H1 (cell line): ENCODE measurements at regions not wholly inside any gene's neighbourhood (a gene's known extent, or its start where the extent isn't known, plus 50 kb on each side); places are given as distances from the start of the nearest gene placed in this dataset.

Experiments used
- CTCF ChIA-PET: fragments of 300-600 bp; sonication (Branson Sonifier 250); formaldehyde crosslinking; loops from one replicate; lab custom pipeline; 2021; ENCODE audit not compliant: partially characterized antibody; lab: Charles Lee
- POLR2A ChIA-PET: fragments of 300-600 bp; sonication (Branson Sonifier 250); formaldehyde crosslinking; loops from one replicate; lab custom pipeline; 2021; ENCODE audit warnings: inconsistent platforms; ENCODE audit not compliant: partially characterized antibody; lab: Charles Lee
- DNase-seq, 2 experiments: peaks; one replicate each; pipeline versions ENCODE4 v3.0.0 to v3.0.0-alpha.2; 2010 to 2022; ENCODE audit warnings: low spot score in 2 of 2, low read depth in 1 of 2, mixed read lengths in 1 of 2
- FAIRE-seq: peaks from 2 replicates; lab custom pipeline; 2011; peaks lifted over from hg19 to GRCh38; lab: Jason Lieb, UNC
- H2AFZ ChIP-seq: 2 replicates; pipeline ENCODE4 v1.8.1; 2012; ENCODE audit warnings: low read length, inconsistent platforms
- H2AK5ac ChIP-seq: 2 replicates; pipeline ENCODE4 v1.6.1; 2013; ENCODE audit warnings: low read depth, low read length
- H2BK120ac ChIP-seq: replicated peaks from 2 replicates; pipeline ENCODE3; 2013; ENCODE audit warnings: low read depth, low read length, inconsistent platforms
- H2BK12ac ChIP-seq: 2 replicates; pipeline ENCODE4 v1.6.1; 2013; ENCODE audit warnings: low read depth, low read length
- H2BK15ac ChIP-seq: 2 replicates; pipeline ENCODE4 v1.6.1; 2013; ENCODE audit warnings: low read length
- H2BK20ac ChIP-seq: 2 replicates; pipeline ENCODE4 v1.6.1; 2013; ENCODE audit warnings: low read length
- H2BK5ac ChIP-seq: 2 replicates; pipeline ENCODE4 v1.6.1; 2013; ENCODE audit warnings: low read depth, low read length
- H3K14ac ChIP-seq: 2 replicates; pipeline ENCODE4 v1.6.1; 2013; ENCODE audit warnings: inconsistent platforms; ENCODE audit not compliant: insufficient read length
- H3K18ac ChIP-seq: 2 replicates; pipeline ENCODE4 v1.6.1; 2013; ENCODE audit warnings: low read length; ENCODE audit errors: extremely low read depth
- H3K23ac ChIP-seq: 2 replicates; pipeline ENCODE4 v1.6.1; 2013; ENCODE audit warnings: inconsistent platforms; ENCODE audit not compliant: insufficient read length
- H3K23me2 ChIP-seq: 2 replicates; pipeline ENCODE4 v1.6.1; 2013; ENCODE audit warnings: low read depth, low read length
- H3K27ac ChIP-seq: 2 replicates; pipeline ENCODE4 v1.6.1; 2011; ENCODE audit warnings: low read depth, low read length, inconsistent platforms
- H3K27me3 ChIP-seq, 4 experiments: replicated peaks in 1 of 4; 1 replicate in 1 of 4; 2 replicates in 3 of 4; pipeline versions ENCODE4 v1.6.1 to v1.8.1; 2011 to 2013; ENCODE audit warnings: low read length in 3 of 4, mild to moderate bottlenecking in 3 of 4, inconsistent platforms in 2 of 4, mixed read lengths in 2 of 4, moderate library complexity in 1 of 4; ENCODE audit not compliant: control insufficient read depth in 3 of 4, insufficient read depth in 3 of 4; ENCODE audit errors: extremely low read depth in 1 of 4
- H3K36me3 ChIP-seq, 4 experiments: 2 replicates each; pipeline versions ENCODE4 v1.6.1 to v1.8.1; 2011 to 2013; ENCODE audit warnings: mild to moderate bottlenecking in 4 of 4, low read length in 3 of 4, moderate library complexity in 2 of 4, control low read depth in 1 of 4, inconsistent platforms in 1 of 4; ENCODE audit not compliant: insufficient read depth in 4 of 4, control insufficient read depth in 2 of 4
- H3K4ac ChIP-seq: replicated peaks from 2 replicates; pipeline ENCODE3; 2013; ENCODE audit warnings: low read length, low read depth, mixed read lengths, inconsistent platforms; ENCODE audit not compliant: insufficient read length
- H3K4me1 ChIP-seq, 4 experiments: replicated peaks in 1 of 4; 1 replicate in 1 of 4; 2 replicates in 3 of 4; pipeline versions ENCODE4 v1.6.1 to v1.8.1; 2011 to 2013; ENCODE audit warnings: low read length in 3 of 4, inconsistent platforms in 2 of 4, mixed read lengths in 1 of 4; ENCODE audit not compliant: insufficient read depth in 4 of 4, control insufficient read depth in 3 of 4
- H3K4me2 ChIP-seq, 2 experiments: 2 replicates each; pipeline versions ENCODE4 v1.6.1 to v1.8.1; 2011 to 2013; ENCODE audit warnings: low read depth in 2 of 2, low read length in 2 of 2, control low read depth in 1 of 2, inconsistent platforms in 1 of 2, mild to moderate bottlenecking in 1 of 2; ENCODE audit not compliant: insufficient read depth in 1 of 2
- H3K4me3 ChIP-seq, 4 experiments: fragments of 200-600, 300-600 bp in 1 of 4; sonication (generic), shearing (Covaris generic), sonication (Bioruptor Twin) in 1 of 4; 2 replicates each; pipeline versions ENCODE4 v1.5.1 to v1.8.1; 2011 to 2016; ENCODE audit warnings: low read length in 4 of 4, low read depth in 3 of 4, control low read depth in 2 of 4, inconsistent platforms in 2 of 4, mild to moderate bottlenecking in 2 of 4, mixed read lengths in 1 of 4, moderate library complexity in 1 of 4; ENCODE audit not compliant: insufficient read depth in 2 of 4; ENCODE audit errors: extremely low read depth in 1 of 4
- H3K56ac ChIP-seq: replicated peaks from 2 replicates; pipeline ENCODE3; 2013; ENCODE audit warnings: low read depth, mild to moderate bottlenecking, mixed read lengths, low read length, inconsistent platforms; ENCODE audit not compliant: insufficient read length
- H3K79me1 ChIP-seq: 2 replicates; pipeline ENCODE4 v1.6.1; 2013; ENCODE audit warnings: low read depth, low read length, control low read depth
- H3K79me2 ChIP-seq, 2 experiments: 2 replicates each; pipeline versions ENCODE4 v1.6.1 to v1.8.1; 2012 to 2013; ENCODE audit warnings: low read length in 2 of 2, mild to moderate bottlenecking in 2 of 2, inconsistent platforms in 1 of 2; ENCODE audit not compliant: insufficient read depth in 2 of 2, control insufficient read depth in 1 of 2
- H3K9ac ChIP-seq, 4 experiments: replicated peaks in 1 of 4; 1 replicate in 1 of 4; 2 replicates in 3 of 4; pipeline versions ENCODE4 v1.6.1 to v1.8.1; 2011 to 2013; ENCODE audit warnings: low read depth in 3 of 4, low read length in 3 of 4, control low read depth in 2 of 4, mild to moderate bottlenecking in 2 of 4, moderate library complexity in 2 of 4, inconsistent platforms in 1 of 4; ENCODE audit errors: extremely low read depth in 1 of 4
- H3K9me3 ChIP-seq, 2 experiments: 2 replicates each; pipeline versions ENCODE4 v1.6.1 to v1.8.1; 2012 to 2013; ENCODE audit warnings: mild to moderate bottlenecking in 2 of 2, moderate library complexity in 2 of 2, control low read depth in 1 of 2, inconsistent platforms in 1 of 2, low read depth in 1 of 2, low read length in 1 of 2, mixed read lengths in 1 of 2; ENCODE audit not compliant: insufficient read depth in 2 of 2
- H4K20me1 ChIP-seq, 2 experiments: replicated peaks in 1 of 2; 2 replicates each; pipeline versions ENCODE3 to v1.8.1; 2011 to 2013; ENCODE audit warnings: inconsistent platforms in 2 of 2, low read length in 2 of 2, mild to moderate bottlenecking in 1 of 2; ENCODE audit not compliant: insufficient read depth in 2 of 2, control insufficient read depth in 1 of 2
- H4K5ac ChIP-seq: 2 replicates; pipeline ENCODE4 v1.6.1; 2013; ENCODE audit warnings: low read length, low read depth, mixed read lengths, inconsistent platforms; ENCODE audit not compliant: insufficient read length
- H4K8ac ChIP-seq: 2 replicates; pipeline ENCODE4 v1.8.0; 2013; ENCODE audit warnings: mild to moderate bottlenecking, moderate library complexity, low read length, inconsistent platforms; ENCODE audit not compliant: insufficient read depth; ENCODE audit errors: extremely low read depth
- H4K91ac ChIP-seq: replicated peaks from 2 replicates; pipeline ENCODE3; 2013; ENCODE audit warnings: low read length, mixed read lengths, inconsistent platforms; ENCODE audit not compliant: insufficient read length
- CBX5 ChIP-seq: fragments of 300-800, 300-1000 bp; sonication (generic); IDR thresholded peaks from 2 replicates; pipeline ENCODE4 v1.7.1; 2016; ENCODE audit warnings: antibody characterized with exemption, low read length, low read depth
- HDAC2 ChIP-seq, 2 experiments: fragments of 300-600 bp in 1 of 2; sonication (generic) in 1 of 2; IDR thresholded peaks; 2 replicates each; pipeline ENCODE4 v1.6.1; 2011 to 2012; ENCODE audit warnings: low read depth in 2 of 2, low read length in 2 of 2, mild to moderate bottlenecking in 2 of 2, moderate library complexity in 2 of 2, borderline replicate concordance in 1 of 2, inconsistent platforms in 1 of 2
- JUN ChIP-seq: IDR thresholded peaks from 2 replicates; pipeline ENCODE4 v1.6.1; 2011; ENCODE audit warnings: low read depth, mild to moderate bottlenecking, improper control_type of control experiment, low read length
- KDM5A ChIP-seq: fragments of 200-600 bp; IDR thresholded peaks from 2 replicates; pipeline ENCODE4 v1.7.1; 2012; ENCODE audit warnings: mild to moderate bottlenecking, low read length, inconsistent platforms, mixed read lengths
- RXRA ChIP-seq: IDR thresholded peaks from 2 replicates; pipeline ENCODE4 v1.6.1; 2011; ENCODE audit warnings: low read depth, mild to moderate bottlenecking, low read length, moderate library complexity; ENCODE audit not compliant: insufficient read depth
- SUZ12 ChIP-seq: fragments of 200-600 bp; sonication (generic); IDR thresholded peaks from 2 replicates; pipeline ENCODE4 v1.6.1; 2012; ENCODE audit warnings: mild to moderate bottlenecking, inconsistent platforms, low read length, moderate library complexity, mixed read lengths
- TEAD4 ChIP-seq: IDR thresholded peaks from 2 replicates; pipeline ENCODE4 v1.6.1; 2012; ENCODE audit warnings: low read depth, low read length, inconsistent platforms, mixed read lengths
- WGBS, 2 experiments: shearing (Covaris generic) in 1 of 2; methylation state at CpG; one replicate each; pipeline versions ENCODE4 v1.1.6 to v1.1.7; 2013 to 2015; ENCODE audit warnings: low lambda C conversion rate in 2 of 2, mixed read lengths in 2 of 2, inconsistent platforms in 1 of 2, low coverage in 1 of 2, missing lambda C conversion rate in 1 of 2; ENCODE audit not compliant: insufficient replicate concordance in 2 of 2, insufficient coverage in 1 of 2, insufficient read length in 1 of 2; ENCODE audit errors: extremely low coverage in 1 of 2, missing lambda C conversion rate in 1 of 2; 5-methylcytosine and 5-hydroxymethylcytosine counted together

DNA sequence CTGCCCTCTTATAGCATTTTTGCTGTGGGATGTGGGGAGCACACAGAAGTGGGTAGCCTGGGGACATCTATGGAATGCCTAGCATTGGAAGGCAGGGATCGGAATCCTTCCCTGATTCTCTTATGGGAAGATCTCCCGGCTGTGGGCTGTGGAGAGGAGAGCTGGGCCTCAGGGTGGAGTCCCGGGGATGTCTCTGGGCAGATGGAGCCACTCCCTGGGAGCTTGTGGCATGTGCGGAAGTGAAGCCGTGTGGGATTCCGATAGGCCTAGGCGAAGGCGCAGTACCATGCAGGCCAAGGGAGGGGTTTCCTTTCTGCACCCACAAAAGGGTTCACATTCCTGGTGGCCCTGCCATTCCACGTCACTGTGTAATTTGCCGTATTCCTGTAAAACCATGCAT lies 87.9 kb downstream of the GLI2 start:
- no peak overlapping the region for H3K9ac ChIP-seq
- no peak overlapping the region for H3K4ac ChIP-seq
- peaks cover 0 to 27% (median 21%) of the 10 kb centered on the region in 4 experiments; a peak in 6 of 7 replicates for H3K4me1 ChIP-seq
- no peaks in the 10 kb centered on the region for H3K23me2 ChIP-seq
- no peak overlapping the region for H4K8ac ChIP-seq
- DNase-seq: no peak
- FAIRE-seq: no peak
- H4K20me1 ChIP-seq: peaks cover 18 to 22% of the 10 kb centered on the region in 2 experiments
- ChIA-PET CTCF (interaction anchor here (1.1 to 2.2 kb wide), 9 partner anchors 9 to 248 kb away, joined by 3 to 5 read pairs (median 3); no protein-coding TSS in a partner anchor), POLR2A (interaction anchor here (1.2 to 1.5 kb wide), 3 partner anchors 29 to 252 kb away, joined by 3 to 4 read pairs (median 3); no protein-coding TSS in a partner anchor)
- peaks cover 26% of the 10 kb centered on the region for H3K79me1 ChIP-seq
- no peak overlapping the region for H2AK5ac ChIP-seq
- H3K9me3 ChIP-seq: no peaks in the 10 kb centered on the region
- H3K14ac ChIP-seq: no peak overlapping the region
- H3K27ac ChIP-seq: no peak overlapping the region
- H3K56ac ChIP-seq: no peak overlapping the region
- WGBS, 2 experiments: 90% methylated on average over 10 of the region's 10 CpGs; no CpG with 5 or more reads in 1 of the 2 experiments
- no peak overlapping the region for H3K23ac ChIP-seq
- no peak overlapping the region for H3K18ac ChIP-seq
- no peak overlapping the region for H4K91ac ChIP-seq
- H3K36me3 ChIP-seq: no peaks in the 10 kb centered on the region
- no peak overlapping the region for H4K5ac ChIP-seq
- no peak overlapping the region for H2BK120ac ChIP-seq
- no peak overlapping the region for H2AFZ ChIP-seq
- no peak overlapping the region for H2BK20ac ChIP-seq
- no peak overlapping the region for H2BK12ac ChIP-seq
- no peak overlapping the region for H3K4me3 ChIP-seq
- H3K4me2 ChIP-seq: no peak overlapping the region
- H3K27me3 ChIP-seq: no peaks in the 10 kb centered on the region
- peaks cover 0 to 40% of the 10 kb centered on the region in 2 experiments; a peak in 2 of 4 replicates for H3K79me2 ChIP-seq
- H2BK15ac ChIP-seq: no peak overlapping the region
- no peak overlapping the region for H2BK5ac ChIP-seq
- TF ChIP-seq RXRA (no peak), HDAC2 (IDR thresholded peaks at IDR 0.05; ENCODE audit: borderline replicate concordance in 1 of 2, low read depth in 2 of 2, low read length in 2 of 2) (no peak), TEAD4 (no peak), KDM5A (no peak), JUN (no peak), SUZ12 (no peak), CBX5 (no peak)
